ENCODE measurements at regions not wholly inside any gene's neighbourhood (a gene's known extent, or its start where the extent isn't known, plus 50 kb on each side); places are given as distances from the start of the nearest gene placed in this dataset.
"Not testable (repeated sequence)": the region's sequence is repeated elsewhere in the genome, so short reads cannot be mapped to it uniquely, and the experiment has no call there.

GRCh38 chrX:110514509-110514908, 155.9 kb downstream of the RTL9 start:
- DNase-seq (ENCODE audit: low read depth in 2 of 2): no peak

DNA sequence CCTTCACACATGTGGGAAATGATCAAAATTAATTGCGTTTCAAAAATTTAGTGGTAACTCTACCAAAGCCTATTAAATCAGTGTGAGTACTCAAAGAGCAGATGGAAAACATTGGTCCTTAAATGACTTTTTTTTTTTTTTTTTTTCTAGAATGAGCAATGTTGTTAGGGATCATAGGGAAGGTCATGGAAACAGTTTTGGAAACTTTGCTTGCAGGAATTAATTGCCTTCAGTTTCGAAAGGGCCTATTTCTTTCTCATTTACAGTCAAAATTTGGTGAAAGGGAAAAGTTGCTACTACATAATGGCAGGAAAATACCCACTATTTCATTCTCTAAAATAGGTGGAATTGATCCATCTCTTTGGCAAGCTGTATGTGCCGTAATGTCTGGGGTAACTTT, 160.9 kb downstream of the RTL9 start:
- no peak for DNase-seq (ENCODE audit: low read depth in 2 of 2)

DNA sequence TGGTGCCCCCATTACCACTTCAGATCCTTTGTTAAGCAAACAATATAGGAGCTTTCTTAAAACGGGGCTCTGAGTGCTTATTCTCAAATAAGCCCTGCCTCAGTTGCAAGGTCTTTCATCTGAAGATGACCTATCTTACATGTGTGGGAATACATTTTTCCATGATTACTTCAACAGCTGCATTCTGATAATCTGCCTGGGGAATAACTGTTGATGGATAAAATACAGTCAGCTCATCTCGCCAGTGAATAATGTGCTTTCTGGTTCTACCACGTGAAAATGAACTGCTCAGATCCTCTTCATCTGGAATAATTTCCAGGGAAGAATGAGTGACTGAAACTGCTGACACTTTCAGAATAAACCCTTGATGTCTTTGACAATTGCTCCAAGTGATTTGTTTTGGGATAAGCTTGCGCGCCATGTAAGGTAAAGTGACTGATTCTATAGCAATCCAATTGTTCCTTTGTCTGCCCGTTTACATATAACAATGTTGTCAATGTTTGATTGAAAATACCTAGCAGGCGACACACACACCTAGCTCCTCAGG, 161.3 kb downstream of the RTL9 start:
- DNase-seq (ENCODE audit: low read depth in 2 of 2): no peak

GRCh38 chrX:110520652-110521051, 162.0 kb downstream of the RTL9 start:
- not testable (repeated sequence) for DNase-seq (ENCODE audit: low read depth in 2 of 2)

- DNase-seq (ENCODE audit: low read depth in 2 of 2): no peak
Measured at GRCh38 chrX:110531873-110532580, 173.4 kb downstream of the RTL9 start.

- DNase-seq (ENCODE audit: low read depth in 2 of 2): no peak
Measured at GRCh38 chrX:110532581-110532931, 173.9 kb downstream of the RTL9 start.

DNA sequence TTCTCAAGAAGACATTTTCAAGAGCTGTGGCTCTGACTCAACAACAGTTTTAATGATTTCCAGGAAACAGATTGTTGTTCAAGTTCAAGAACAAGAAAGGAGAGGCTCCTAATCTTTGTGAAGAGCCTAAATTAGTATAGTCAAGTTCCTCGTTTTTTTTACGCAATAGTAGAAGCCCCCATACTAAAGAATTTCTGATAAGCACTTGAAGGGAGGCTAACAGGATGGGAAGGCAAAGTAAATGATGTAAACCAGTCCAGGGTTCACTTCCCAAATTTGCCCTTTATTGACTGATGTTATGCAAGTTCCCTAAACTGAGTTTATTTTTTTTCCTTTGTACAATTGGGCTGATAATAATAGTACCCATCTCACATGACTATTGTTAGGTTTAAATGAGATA, 178.2 kb downstream of the RTL9 start:
- no peak for DNase-seq (ENCODE audit: low read depth in 2 of 2)

DNA sequence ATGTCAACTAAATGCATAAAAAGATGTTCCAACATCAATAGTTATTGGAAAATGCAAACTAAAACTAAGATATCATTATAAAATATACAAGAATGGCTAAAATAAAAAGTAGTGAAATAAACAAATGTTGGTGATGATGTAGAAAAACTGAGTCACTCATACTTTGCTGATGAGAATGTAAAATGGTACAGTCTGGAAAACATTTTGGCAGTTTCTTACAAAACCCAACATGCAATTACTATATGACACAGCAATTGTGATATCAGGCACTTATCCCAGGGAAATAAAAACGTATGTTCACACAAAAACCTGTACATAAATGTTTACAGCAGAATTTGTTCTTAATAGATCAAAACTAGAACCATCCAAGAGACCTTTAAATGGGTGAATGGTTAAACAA, 182.6 kb downstream of the RTL9 start:
- no peak for DNase-seq (ENCODE audit: low read depth in 2 of 2)

DNA sequence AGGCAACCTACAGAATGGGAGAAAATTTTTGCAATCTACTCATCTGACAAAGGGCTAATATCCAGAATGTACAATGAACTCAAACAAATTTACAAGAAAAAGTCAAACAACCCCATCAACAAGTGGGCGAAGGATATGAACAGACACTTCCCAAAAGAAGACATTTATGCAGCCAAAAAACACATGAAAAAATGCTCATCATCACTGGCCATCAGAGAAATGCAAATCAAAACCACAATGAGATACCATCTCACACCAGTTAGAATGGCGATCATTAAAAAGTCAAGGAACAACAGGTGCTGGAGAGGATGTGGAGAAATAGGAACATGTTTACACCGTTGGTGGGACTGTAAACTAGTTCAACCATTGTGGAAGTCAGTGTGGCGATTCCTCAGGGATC, 192.2 kb downstream of the RTL9 start:
- not testable (repeated sequence) for DNase-seq (ENCODE audit: low read depth in 2 of 2)

DNA sequence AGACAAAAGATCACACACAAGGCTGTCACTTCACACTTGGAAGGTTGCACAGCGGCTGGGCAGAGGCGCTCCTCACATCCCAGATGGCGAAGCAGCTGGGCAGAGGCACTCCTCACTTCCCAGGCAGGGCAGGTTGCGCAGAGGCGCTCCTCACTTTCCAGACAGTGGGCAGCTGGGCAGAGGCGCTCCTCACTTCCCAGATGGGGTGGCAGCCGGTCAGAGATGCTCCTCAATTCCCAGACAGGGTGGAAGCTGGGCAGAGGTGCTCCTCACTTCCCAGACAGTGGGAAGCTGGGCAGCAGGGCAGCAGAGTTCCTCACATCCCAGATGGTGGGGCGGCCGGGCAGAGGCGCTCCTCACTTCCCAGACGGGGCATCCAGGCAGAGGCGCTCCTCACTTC, 199.2 kb downstream of the RTL9 start:
- DNase-seq (ENCODE audit: low read depth in 2 of 2): no peak

- DNase-seq (ENCODE audit: low read depth in 2 of 2): no peak
Measured at GRCh38 chrX:110558406-110558805, 199.8 kb downstream of the RTL9 start.

GRCh38 chrX:110561034-110561433, 202.4 kb downstream of the RTL9 start:
- no peak for DNase-seq (ENCODE audit: low read depth in 2 of 2)

DNA sequence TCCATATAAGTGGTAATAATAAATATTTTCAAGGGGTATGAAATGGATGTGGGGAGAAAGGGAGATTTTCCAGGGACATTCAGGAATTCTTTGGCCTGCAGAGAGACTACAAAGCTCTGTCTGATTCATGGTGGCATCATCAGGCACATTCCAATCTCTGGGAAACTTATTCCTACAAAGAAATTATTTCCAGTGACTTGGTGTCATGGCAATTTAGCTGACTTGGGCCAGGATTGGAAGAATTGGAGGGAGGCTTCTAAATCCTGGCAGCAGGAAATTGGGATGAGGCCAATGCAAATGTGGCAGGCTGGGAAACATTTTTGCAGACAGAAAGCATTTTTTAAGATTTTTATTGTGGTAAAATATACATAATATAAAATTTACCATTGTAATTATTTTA, 204.6 kb downstream of the RTL9 start:
- no peak for DNase-seq (ENCODE audit: low read depth in 2 of 2)

GRCh38 chrX:110568441-110568840, 209.8 kb downstream of the RTL9 start:
- no peak for DNase-seq (ENCODE audit: low read depth in 2 of 2)

- DNase-seq (ENCODE audit: low read depth in 2 of 2): no peak
Measured at GRCh38 chrX:110569506-110569905, 210.9 kb downstream of the RTL9 start.

GRCh38 chrX:110578270-110578669, 217.3 kb downstream of the CHRDL1 start:
- DNase-seq (ENCODE audit: low read depth in 2 of 2): no peak

DNA sequence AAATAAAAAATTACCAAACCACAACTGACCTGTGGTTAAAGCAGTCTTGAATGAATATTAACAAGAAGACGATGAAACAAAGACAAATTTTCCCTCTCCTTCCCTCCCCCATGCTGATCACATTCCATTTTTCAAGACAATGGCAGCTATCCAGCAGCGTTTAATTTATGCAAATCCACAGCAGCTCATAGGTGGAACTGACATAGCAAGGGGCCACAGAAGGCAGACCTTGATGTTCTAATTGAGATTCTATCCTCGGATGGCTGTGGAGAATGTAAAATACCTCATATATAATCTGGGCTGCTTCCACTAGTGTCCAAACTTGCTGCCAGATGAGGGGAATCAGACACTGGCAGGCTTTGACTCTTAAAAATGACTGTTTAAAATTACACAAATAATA, 211.5 kb downstream of the CHRDL1 start:
- DNase-seq (ENCODE audit: low read depth in 2 of 2): no peak

- no peak for DNase-seq (ENCODE audit: low read depth in 2 of 2)
Measured at GRCh38 chrX:110588164-110588563, 207.5 kb downstream of the CHRDL1 start.

DNA sequence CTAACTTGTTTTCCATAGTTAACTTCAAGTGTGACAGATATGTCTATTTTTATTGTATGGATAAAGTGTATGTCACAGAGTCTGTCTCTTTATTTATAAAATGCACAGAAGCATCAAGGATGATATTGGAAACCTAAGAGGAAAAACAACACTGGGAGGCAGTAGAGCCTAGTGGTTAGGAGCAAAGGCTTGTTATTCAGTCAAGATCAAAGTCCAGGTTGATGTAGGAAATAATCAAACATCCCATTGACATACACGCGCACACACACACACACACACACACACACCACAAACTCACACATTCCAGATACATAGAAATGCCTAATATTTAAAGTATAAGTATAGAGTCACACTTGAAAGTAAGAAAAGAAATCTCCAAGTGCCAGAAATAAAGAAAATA, 206.8 kb downstream of the CHRDL1 start:
- no peak for DNase-seq (ENCODE audit: low read depth in 2 of 2)

DNA sequence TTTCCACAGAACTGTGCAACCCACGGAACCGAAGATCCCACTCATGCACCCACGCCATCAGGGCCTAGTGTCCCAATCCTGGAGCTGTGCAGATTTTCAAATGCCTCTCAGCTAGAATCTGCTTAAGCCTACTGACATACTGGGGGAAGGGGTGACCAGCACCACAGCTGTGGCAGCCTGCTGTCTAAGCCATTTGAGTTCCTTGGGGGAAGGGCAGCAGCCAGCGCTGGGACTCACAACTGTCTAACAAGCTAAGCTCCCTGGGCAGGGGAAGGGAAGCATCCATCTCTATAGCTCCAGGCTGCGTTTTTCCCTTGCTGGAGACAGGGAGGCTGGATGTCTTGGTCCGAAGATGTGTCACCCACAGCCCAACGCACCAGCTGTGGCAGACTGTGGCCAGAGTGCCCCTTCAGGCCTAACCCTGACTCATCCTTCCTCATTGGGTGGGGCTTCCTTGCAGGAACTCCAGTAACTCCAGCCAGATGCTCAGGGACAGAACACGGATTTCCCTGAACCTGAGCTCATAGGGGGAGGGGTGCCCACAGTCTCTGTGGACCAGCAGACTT, 194.8 kb downstream of the CHRDL1 start:
- DNase-seq (ENCODE audit: low read depth in 2 of 2): no peak

- DNase-seq (ENCODE audit: low read depth in 2 of 2): no peak
Measured at GRCh38 chrX:110614596-110614995, 181.0 kb downstream of the CHRDL1 start.
